Stimulated activated CD4-positive, alpha-beta T cell treated with anti-CD3 and anti-CD28 coated beads, Interleukin-1b, Interleukin-23, amount 100 ng/mL, for 1 hour (primary cell): ENCODE measurements at regions not wholly inside any gene's neighbourhood (a gene's known extent, or its start where the extent isn't known, plus 50 kb on each side); places are given as distances from the start of the nearest gene placed in this dataset.

Source experiments
- DNase-seq, 2 donors: peaks; one replicate each; pipeline ENCODE4 v3.0.0-alpha.2; 2020; ENCODE audit warnings: low read depth in 2 of 2

DNA sequence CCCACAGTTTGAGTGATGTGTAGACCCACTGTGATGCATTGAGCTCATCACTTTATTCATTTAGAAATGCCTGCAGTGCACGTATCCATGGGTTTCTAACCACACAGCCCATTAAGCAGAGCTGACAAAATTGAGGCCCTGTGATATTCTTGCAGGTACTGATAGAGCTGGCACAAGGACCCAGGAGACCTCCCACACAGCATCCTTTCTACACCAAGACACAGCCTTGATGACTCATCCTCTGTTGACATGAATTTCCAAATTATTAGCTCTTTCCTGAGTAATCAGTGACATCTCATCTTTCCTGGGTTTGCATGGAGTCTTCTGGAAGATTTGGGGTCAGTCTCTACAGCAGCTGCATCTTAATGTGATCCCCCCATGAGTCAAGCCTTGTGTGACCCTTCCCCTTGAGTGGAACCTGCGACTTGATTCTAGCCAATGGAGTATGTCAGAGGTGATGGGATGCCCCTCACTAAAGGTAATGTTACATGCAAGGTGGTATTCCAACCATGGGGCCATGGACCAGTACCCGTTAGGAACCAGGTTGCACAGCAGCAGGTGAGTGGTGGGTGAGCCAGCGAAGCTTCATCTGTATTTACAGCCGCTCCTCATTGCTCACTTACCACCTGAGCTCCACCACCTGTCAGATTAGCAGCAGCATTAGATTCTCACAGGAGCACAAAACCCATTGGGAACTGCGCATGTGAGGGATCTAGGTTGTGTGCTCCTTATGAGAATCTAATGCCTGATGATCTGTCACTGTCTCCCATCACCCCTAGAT lies 181.1 kb upstream of the ARL4C start:
- no peak for DNase-seq

DNA sequence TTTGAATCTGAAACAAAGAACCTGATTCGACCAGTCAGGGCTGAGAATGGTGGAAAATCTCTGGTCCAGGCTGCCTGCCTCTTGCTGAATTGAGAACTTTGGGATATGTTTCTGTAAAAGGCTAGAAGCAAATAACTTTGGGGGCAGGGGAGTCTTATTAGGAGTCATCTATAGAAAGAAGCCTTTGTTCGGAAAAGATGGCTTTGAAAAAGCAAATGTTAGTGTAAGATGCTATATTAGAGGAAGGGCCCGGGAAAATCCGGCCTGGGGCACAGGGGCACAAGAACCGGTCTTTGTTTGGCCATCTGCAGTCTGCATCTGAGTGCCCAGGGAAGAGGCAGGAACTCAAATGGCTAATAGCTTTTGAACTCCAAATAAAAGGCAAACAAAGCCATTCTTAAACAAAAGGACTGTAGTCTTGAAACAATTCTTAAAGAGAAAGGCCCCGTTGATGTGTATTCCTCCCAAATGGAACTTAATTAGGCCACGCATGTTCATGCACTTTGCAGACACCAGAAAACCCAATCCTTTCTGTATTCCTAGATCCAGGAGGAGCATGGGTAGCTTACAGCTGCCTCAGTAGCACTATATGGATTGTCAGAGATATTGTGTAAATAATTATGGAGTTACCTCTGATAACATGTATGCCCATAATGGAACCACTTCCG lies 180.0 kb upstream of the ARL4C start:
- DNase-seq, result no peak

GRCh38 chr2:234676109-234676782 lies 179.4 kb upstream of the ARL4C start:
- no peak for DNase-seq

- DNase-seq, result no peak
Measured at GRCh38 chr2:234674781-234675201, 177.9 kb upstream of the ARL4C start.

GRCh38 chr2:234673961-234674759 lies 177.3 kb upstream of the ARL4C start:
- DNase-seq, result no peak

DNA sequence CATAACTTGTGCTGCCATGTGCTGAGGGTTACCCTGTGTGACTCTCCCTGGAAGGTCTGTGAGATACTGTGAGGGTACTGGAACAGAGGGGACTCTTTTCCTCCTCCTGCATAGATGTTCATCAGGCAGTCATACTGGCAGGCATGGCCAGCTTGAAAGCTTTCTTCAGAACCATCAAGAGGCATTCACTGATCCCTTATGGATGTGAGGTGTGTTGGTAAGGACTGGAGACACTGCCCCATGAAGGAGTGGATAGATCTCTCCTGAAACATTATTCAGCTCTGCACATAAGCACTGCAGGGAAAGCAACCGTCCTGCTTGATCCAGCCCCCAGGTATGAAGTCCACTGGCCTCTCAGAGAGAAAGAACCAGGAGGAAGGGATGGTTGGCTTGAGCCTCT lies 176.6 kb upstream of the ARL4C start:
- DNase-seq, result no peak

- no peak for DNase-seq
Measured at GRCh38 chr2:234672498-234673150, 175.7 kb upstream of the ARL4C start.

DNA sequence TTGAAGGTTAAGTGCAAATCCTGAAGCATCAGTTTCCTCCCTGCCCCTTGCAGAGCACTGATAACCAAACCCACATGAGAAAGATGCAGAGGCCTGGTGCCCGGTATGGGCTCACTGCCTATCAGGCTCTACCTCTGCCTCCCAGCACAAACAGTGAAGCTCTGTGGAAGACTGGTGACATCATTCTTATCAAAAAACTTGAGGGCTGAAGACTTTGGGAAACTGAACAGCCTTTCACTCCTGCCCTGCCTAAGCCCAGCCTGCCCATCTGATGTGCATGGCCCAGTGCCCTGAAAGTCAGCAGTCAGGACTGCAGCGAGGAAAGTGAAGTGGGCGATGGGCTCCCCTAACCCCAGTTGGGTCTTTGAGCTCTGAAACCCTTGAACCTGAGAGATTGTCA lies 174.8 kb upstream of the ARL4C start:
- no peak for DNase-seq

- no peak for DNase-seq
Measured at GRCh38 chr2:234671231-234671630, 174.3 kb upstream of the ARL4C start.

DNA sequence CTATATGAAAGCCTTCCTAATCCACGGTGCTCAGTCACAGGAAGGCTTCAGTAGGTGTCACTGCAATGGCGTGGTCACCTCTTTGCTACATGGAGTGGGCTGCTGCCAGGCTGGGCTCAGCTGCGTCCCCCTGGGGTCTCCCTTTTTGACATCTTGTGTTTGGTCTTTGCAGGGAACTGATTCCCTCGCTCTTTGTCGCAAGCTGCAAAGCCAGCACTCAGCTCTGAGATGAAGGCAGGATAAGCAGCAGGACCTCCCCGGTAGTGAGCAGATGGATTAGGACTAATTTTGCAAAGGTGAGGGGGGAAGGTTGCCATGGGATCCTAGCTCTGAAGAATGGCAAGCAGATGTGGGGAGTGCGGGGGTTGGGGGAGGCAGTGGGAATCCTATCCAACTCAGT lies 173.9 kb upstream of the ARL4C start:
- no peak for DNase-seq

DNA sequence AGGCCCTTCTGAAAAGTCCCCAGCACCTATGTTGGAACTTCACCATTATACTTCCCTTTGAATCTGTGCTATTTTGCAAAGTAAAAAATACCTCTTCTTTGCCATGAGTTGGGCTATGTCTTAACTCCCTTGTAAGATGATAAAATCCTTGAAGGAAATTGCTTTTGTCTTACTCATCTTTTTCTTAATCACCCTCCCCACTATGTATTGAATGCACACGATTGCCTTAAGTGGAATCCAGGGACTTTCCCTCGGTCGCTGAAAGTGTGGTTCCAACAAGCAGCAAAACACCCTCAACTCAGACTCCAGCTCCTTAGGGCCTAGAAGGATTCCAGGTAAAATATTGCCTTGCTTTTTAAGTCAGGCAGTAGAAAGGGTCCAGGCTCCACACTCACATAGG lies 173.2 kb upstream of the ARL4C start:
- no peak for DNase-seq

DNA sequence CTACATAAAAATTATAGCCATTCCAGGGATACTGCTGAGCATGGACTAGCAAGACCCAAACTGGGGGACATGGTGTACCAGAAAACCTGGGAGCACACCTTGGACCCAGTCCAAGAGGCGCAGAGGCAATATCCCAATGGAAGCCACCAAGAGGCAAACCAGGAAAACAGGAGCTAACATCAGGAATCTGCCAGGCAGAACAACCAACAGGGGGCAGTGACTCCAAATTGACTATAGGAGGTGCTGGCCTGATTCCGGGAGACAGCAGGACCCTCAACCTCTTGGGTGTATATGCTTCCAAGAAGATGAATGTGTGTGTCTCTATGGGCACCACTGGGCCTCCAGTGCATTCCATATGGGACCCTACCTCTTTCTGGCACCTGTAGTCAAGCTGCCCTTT lies 172.7 kb upstream of the ARL4C start:
- DNase-seq, result no peak

DNA sequence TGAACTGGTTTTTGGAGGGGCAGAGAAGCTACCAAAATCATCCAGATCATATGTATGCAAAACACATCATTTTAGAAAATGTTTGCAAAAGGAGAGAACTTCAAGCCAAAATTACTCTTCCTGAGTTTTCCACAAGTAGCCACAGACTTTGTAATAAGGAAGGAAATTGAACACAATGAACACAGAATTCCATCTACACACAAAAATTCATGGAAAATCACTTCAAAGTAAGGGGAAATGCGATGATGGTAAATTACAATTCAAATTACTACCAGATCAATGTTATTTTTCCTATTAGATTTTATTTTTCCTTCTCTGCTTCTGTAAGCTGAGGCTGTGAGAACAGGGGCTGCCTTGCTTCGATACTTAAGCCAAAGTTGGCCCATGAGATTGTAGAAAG lies 172.1 kb upstream of the ARL4C start:
- DNase-seq, result no peak

GRCh38 chr2:234666911-234667310 lies 170.0 kb upstream of the ARL4C start:
- no peak for DNase-seq

DNA sequence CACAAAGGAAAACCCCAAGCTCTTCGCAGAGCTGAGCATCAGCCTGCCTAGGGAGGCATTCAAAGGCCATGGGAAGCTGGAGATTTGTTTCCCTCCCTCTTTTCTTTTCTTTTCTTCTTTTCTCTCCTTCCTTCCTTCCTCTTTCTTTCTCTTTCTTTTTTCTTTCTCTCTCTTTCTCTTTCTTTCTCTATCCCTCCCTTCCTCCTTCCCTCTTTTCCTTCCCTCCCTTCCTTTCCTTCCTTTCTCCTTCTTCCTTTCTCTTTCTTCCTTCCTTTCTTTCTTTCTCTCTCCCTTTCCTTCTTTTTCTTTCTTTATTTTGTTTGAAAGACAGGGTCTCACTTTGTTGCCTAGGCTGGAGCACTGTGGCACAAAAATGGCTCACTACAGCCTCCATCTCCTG lies 168.4 kb upstream of the ARL4C start:
- DNase-seq, result no peak

DNA sequence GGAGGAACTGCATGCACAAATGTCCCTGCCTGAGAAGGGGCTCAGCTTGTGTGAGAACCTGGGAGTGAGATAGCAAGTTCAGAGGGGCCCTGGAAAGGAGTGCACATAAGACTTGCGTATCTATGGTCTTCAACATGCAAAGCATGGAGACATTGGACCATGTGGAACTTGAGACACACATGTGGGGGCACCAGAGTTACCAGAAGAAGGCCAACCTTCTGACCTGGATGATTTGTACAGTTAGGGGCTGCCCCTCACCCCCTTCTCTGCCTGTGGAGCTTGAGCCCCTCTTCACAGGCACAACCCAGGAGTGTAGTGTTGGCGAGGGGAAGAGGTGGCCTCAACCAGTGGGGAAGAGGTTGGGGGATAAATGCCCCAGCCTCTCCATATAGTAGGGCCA lies 165.0 kb upstream of the ARL4C start:
- DNase-seq, result no peak

DNA sequence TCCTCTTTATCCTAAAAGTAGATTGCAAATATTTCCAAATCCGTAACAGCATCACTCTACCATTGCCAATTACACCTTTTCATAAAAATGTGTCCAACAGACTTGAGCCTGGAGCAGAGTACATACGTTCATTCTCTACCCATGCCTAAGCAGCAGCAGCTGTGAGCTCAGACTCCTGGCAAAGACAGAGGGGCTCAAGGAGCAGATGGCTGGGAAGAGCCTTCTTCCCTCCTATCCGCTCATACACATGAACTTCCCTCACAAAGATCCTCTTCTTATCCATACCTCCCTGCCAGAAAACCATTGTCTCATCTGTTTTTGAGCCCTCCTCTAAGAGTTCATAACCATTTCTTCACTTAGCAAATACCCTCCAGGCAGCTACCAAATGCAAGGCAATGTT lies 164.3 kb upstream of the ARL4C start:
- DNase-seq, result no peak

DNA sequence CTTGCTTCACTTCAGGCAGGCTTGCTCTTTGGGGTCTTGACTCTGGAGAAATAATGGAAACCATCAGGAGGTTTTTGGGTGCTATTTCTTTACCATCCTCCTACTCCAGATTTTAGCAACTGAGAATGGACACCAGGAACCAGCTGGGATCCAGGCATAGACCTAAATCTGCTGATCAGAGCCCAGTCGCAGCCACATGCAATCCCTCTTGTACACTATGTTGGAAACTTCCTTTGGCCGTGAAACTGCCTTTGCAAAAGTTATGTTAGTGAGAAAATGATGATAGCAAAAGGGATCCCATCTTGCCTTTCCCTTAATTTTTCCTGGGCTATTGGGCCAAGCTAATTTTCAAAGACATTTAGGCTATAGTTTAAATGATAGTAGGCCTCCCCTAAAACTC lies 158.8 kb upstream of the ARL4C start:
- no peak for DNase-seq

DNA sequence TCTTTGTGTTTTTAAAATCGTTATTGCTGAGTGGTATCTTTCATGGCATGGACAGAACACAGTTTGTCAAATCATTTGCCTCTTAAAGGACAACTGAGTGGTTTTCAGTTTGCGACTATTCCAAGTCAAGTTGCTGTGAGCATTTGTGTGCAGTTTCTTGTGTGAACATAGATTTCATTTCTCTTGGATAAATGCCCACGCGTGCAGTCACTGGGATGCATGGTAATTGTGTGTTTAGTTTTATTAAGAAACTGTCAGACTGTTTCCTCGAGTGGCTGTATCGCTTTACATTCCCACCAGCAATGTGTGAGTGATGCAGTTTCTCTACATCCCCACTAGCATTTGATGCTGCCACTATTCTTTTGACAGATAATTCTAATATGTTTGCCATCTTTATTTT lies 154.0 kb upstream of the ARL4C start:
- DNase-seq, result no peak

- DNase-seq, result no peak
Measured at GRCh38 chr2:234649951-234650350, 153.1 kb upstream of the ARL4C start.

DNA sequence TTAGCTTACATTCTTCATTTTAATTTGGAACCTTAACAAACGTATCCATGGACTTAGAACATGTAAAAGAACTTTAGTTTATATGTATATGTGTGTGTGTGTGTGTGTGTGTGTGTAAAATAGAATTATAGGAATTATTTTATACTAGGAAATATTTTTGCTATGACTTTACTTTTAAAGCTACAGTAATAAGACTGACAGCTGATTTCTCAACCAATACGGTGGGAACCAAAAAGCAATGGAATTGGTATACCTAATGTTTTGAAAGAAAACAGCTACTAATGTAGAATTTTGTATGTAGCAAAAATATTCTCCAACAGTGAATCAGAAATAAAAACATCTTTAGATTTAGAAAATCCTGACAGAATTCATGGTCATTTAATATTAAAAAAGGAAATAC lies 146.5 kb upstream of the ARL4C start:
- DNase-seq, result no peak

GRCh38 chr2:234641086-234641485 lies 144.2 kb upstream of the ARL4C start:
- no peak for DNase-seq
